Neural cell (in vitro differentiated cells): ENCODE measurements at regions not wholly inside any gene's neighbourhood (a gene's known extent, or its start where the extent isn't known, plus 50 kb on each side); places are given as distances from the start of the nearest gene placed in this dataset.

Experiments
- H2AFZ ChIP-seq: fragments of 200-600, 300-800 bp; sonication (generic), shearing (Covaris generic); 2 replicates; pipeline ENCODE4 v1.6.0; 2014; ENCODE audit warnings: low read depth, mild to moderate bottlenecking, antibody characterized with exemption, low read length, moderate library complexity
- H3F3A ChIP-seq: fragments of 200-600 bp; shearing (Covaris generic); 2 replicates; pipeline ENCODE4 v1.6.1; 2016; ENCODE audit warnings: mild to moderate bottlenecking, moderate library complexity, mixed read lengths, antibody characterized with exemption, low read length; ENCODE audit not compliant: insufficient read depth, poor library complexity, severe bottlenecking
- H3K27ac ChIP-seq: fragments of 200-600, 300-800 bp; sonication (generic), shearing (Covaris generic); 2 replicates; pipeline ENCODE4 v1.5.1; 2014; ENCODE audit warnings: mild to moderate bottlenecking, low read length, moderate library complexity
- H3K27me3 ChIP-seq: fragments of 300-800, 200-600 bp; sonication (generic), shearing (Covaris generic); 2 replicates; pipeline ENCODE4 v1.6.0; 2014; ENCODE audit warnings: mild to moderate bottlenecking, low read depth, low read length, moderate library complexity; ENCODE audit not compliant: insufficient read depth
- H3K36me3 ChIP-seq: fragments of 300-800, 200-600 bp; sonication (generic), shearing (Covaris generic); 2 replicates; pipeline ENCODE4 v1.5.1; 2014; ENCODE audit warnings: mild to moderate bottlenecking, antibody characterized with exemption, low read length, moderate library complexity; ENCODE audit not compliant: insufficient read depth
- H3K4me2 ChIP-seq: fragments of 300-800, 200-600 bp; sonication (generic), shearing (Covaris generic); 2 replicates; pipeline ENCODE4 v1.6.0; 2014; ENCODE audit warnings: mild to moderate bottlenecking, low read length
- H3K4me3 ChIP-seq: fragments of 300-800, 200-600 bp; sonication (generic), shearing (Covaris generic); 2 replicates; pipeline ENCODE4 v1.5.1; 2014; ENCODE audit warnings: mild to moderate bottlenecking, low read length, moderate library complexity
- H3K79me2 ChIP-seq: fragments of 200-600 bp; shearing (Covaris generic); replicated peaks from 2 replicates; pipeline ENCODE4 v1.6.0; 2014; ENCODE audit warnings: mild to moderate bottlenecking, low read length, moderate library complexity; ENCODE audit not compliant: insufficient read depth
- H3K9ac ChIP-seq: fragments of 300-800, 200-600 bp; sonication (generic), shearing (Covaris generic); 2 replicates; pipeline ENCODE4 v1.6.1; 2016; ENCODE audit warnings: mild to moderate bottlenecking, low read length, mixed read lengths
- H3K9me2 ChIP-seq: fragments of 200-600 bp; shearing (Covaris generic); 2 replicates; pipeline ENCODE4 v1.6.1; 2016; ENCODE audit warnings: mild to moderate bottlenecking, low read length, mixed read lengths; ENCODE audit not compliant: insufficient read depth
- H3K9me3 ChIP-seq: fragments of 200-600, 300-800 bp; sonication (generic), shearing (Covaris generic); 2 replicates; pipeline ENCODE4 v1.6.1; 2016; ENCODE audit warnings: mild to moderate bottlenecking, mixed run types, low read length, moderate library complexity, mixed read lengths
- H4K20me1 ChIP-seq: fragments of 200-600 bp; shearing (Covaris generic); 2 replicates; pipeline ENCODE4 v1.6.1; 2016; ENCODE audit warnings: mild to moderate bottlenecking, mixed run types; ENCODE audit not compliant: insufficient read depth
- EP300 ChIP-seq: fragments of 450-650 bp; conservative IDR thresholded peaks from 2 replicates; pipeline ENCODE4 v1.6.1; 2014; ENCODE audit warnings: antibody characterized with exemption, mild to moderate bottlenecking, moderate library complexity; ENCODE audit not compliant: poor library complexity, severe bottlenecking
- EZH2 ChIP-seq: fragments of 200-600, 300-800 bp; shearing (Covaris generic), sonication (generic); IDR thresholded peaks from 2 replicates; pipeline ENCODE4 v1.6.1; 2014; ENCODE audit warnings: antibody characterized with exemption, low read length, borderline replicate concordance, mild to moderate bottlenecking; ENCODE audit not compliant: insufficient read depth, poor library complexity, severe bottlenecking
- MXI1 ChIP-seq: fragments of 450-650 bp; conservative IDR thresholded peaks from 2 replicates; pipeline ENCODE4 v1.6.1; 2014; ENCODE audit warnings: antibody characterized with exemption, mild to moderate bottlenecking; ENCODE audit not compliant: poor library complexity, severe bottlenecking
- POLR2AphosphoS5 ChIP-seq: IDR thresholded peaks from 2 replicates; pipeline ENCODE4 v1.6.1; 2012
- RAD21 ChIP-seq: fragments of 450-650 bp; conservative IDR thresholded peaks from 2 replicates; pipeline ENCODE4 v1.6.1; 2014; ENCODE audit warnings: antibody characterized with exemption, mild to moderate bottlenecking, moderate library complexity
- SMC3 ChIP-seq: fragments of 450-650 bp; conservative IDR thresholded peaks from 2 replicates; pipeline ENCODE4 v1.6.1; 2014; ENCODE audit warnings: antibody characterized with exemption, mild to moderate bottlenecking, moderate library complexity; ENCODE audit not compliant: poor library complexity
- TAF1 ChIP-seq: IDR thresholded peaks from 2 replicates; pipeline ENCODE4 v1.6.1; 2012; ENCODE audit warnings: low read depth
- TF ChIP-seq, protein P1 (sequence below): fragments of 450-650 bp; IDR thresholded peaks from 2 replicates; pipeline ENCODE4 v1.5.1; 2014; ENCODE audit warnings: antibody characterized with exemption, mild to moderate bottlenecking, moderate library complexity; ENCODE audit not compliant: poor library complexity, severe bottlenecking
- TF ChIP-seq, protein P2 (sequence below): IDR thresholded peaks from 2 replicates; pipeline ENCODE4 v1.6.1; 2012; ENCODE audit warnings: borderline replicate concordance

- Histone ChIP-seq H3K9me3 (no peaks in the 10 kb centered on the region), H3K9me2 (no peaks in the 10 kb centered on the region), H3K4me2 (no peak overlapping the region), H3F3A (no peaks in the 10 kb centered on the region), H3K9ac (no peak overlapping the region), H3K27me3 (no peaks in the 10 kb centered on the region), H4K20me1 (no peaks in the 10 kb centered on the region), H3K4me3 (no peak overlapping the region), H3K27ac (no peak overlapping the region), H3K79me2 (no peaks in the 10 kb centered on the region), H3K36me3 (no peaks in the 10 kb centered on the region), H2AFZ (no peak overlapping the region)
- TF ChIP-seq EP300 (no peak), TAF1 (no peak), SMC3 (no peak), POLR2AphosphoS5 (no peak), MXI1 (no peak), EZH2 (no peak), RAD21 (no peak)
- TF ChIP-seq, protein P1, sequence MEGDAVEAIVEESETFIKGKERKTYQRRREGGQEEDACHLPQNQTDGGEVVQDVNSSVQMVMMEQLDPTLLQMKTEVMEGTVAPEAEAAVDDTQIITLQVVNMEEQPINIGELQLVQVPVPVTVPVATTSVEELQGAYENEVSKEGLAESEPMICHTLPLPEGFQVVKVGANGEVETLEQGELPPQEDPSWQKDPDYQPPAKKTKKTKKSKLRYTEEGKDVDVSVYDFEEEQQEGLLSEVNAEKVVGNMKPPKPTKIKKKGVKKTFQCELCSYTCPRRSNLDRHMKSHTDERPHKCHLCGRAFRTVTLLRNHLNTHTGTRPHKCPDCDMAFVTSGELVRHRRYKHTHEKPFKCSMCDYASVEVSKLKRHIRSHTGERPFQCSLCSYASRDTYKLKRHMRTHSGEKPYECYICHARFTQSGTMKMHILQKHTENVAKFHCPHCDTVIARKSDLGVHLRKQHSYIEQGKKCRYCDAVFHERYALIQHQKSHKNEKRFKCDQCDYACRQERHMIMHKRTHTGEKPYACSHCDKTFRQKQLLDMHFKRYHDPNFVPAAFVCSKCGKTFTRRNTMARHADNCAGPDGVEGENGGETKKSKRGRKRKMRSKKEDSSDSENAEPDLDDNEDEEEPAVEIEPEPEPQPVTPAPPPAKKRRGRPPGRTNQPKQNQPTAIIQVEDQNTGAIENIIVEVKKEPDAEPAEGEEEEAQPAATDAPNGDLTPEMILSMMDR, result no peak
- TF ChIP-seq, protein P2, sequence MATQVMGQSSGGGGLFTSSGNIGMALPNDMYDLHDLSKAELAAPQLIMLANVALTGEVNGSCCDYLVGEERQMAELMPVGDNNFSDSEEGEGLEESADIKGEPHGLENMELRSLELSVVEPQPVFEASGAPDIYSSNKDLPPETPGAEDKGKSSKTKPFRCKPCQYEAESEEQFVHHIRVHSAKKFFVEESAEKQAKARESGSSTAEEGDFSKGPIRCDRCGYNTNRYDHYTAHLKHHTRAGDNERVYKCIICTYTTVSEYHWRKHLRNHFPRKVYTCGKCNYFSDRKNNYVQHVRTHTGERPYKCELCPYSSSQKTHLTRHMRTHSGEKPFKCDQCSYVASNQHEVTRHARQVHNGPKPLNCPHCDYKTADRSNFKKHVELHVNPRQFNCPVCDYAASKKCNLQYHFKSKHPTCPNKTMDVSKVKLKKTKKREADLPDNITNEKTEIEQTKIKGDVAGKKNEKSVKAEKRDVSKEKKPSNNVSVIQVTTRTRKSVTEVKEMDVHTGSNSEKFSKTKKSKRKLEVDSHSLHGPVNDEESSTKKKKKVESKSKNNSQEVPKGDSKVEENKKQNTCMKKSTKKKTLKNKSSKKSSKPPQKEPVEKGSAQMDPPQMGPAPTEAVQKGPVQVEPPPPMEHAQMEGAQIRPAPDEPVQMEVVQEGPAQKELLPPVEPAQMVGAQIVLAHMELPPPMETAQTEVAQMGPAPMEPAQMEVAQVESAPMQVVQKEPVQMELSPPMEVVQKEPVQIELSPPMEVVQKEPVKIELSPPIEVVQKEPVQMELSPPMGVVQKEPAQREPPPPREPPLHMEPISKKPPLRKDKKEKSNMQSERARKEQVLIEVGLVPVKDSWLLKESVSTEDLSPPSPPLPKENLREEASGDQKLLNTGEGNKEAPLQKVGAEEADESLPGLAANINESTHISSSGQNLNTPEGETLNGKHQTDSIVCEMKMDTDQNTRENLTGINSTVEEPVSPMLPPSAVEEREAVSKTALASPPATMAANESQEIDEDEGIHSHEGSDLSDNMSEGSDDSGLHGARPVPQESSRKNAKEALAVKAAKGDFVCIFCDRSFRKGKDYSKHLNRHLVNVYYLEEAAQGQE, result no peak
These were observed 83.2 kb upstream of the FST start for GRCh38 chr5:53397141-53397757.

DNA sequence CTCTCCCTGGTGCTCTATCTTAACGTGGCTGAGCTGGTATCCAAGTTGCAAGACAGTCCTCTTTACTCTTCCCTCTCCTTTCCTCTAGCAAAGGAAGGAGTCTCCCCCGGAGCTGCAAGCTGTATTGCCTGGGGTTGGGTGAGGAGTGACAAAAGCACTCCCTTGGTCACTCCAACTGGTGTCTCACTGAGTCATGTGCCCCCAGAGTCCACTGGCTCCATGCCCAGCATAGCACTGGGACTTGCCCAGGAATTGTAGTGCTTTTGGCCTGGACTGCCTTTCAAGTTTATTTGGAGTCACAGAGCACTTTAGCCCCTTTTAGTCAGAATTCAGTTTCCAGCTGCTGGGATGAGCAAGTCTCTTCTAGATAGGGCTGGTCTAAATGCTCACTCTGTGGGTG, 82.6 kb upstream of the FST start:
- no peaks in the 10 kb centered on the region for H3F3A ChIP-seq
- H4K20me1 ChIP-seq, result no peaks in the 10 kb centered on the region
- no peak overlapping the region for H3K4me2 ChIP-seq
- TF ChIP-seq TAF1 (no peak), POLR2AphosphoS5 (no peak), SMC3 (no peak), MXI1 (no peak), RAD21 (no peak), EP300 (no peak), EZH2 (no peak)
- TF ChIP-seq, protein P2, result no peak
- TF ChIP-seq, protein P1, result no peak
- H3K27me3 ChIP-seq, result no peaks in the 10 kb centered on the region
- no peaks in the 10 kb centered on the region for H3K79me2 ChIP-seq
- H3K4me3 ChIP-seq, result no peak overlapping the region
- H3K27ac ChIP-seq, result no peak overlapping the region
- H2AFZ ChIP-seq, result no peak overlapping the region
- H3K9ac ChIP-seq, result no peak overlapping the region
- no peaks in the 10 kb centered on the region for H3K36me3 ChIP-seq
- no peaks in the 10 kb centered on the region for H3K9me3 ChIP-seq
- H3K9me2 ChIP-seq, result no peaks in the 10 kb centered on the region
